HFF-Myc (cell line): ENCODE measurements at regions not wholly inside any gene's neighbourhood (a gene's known extent, or its start where the extent isn't known, plus 50 kb on each side); places are given as distances from the start of the nearest gene placed in this dataset.

Experiments used
- DNase-seq: peaks from one replicate; pipeline ENCODE4 v3.0.0-alpha.2; 2011; ENCODE audit warnings: low read depth; ENCODE audit errors: extremely low read depth
- H3K4me3 ChIP-seq: replicated peaks from 2 replicates; pipeline ENCODE4 v1.5.1; 2011; ENCODE audit warnings: low read depth, mild to moderate bottlenecking, control low read depth, low read length
- CTCF ChIP-seq: IDR thresholded peaks from 2 replicates; pipeline ENCODE4 v1.5.1; 2012; ENCODE audit warnings: mild to moderate bottlenecking, low read depth, low read length, control low read depth; ENCODE audit errors: missing control alignments

- no peak for DNase-seq
- TF ChIP-seq CTCF = no peak
- H3K4me3 ChIP-seq = no peak overlapping the region
Measured at GRCh38 chr11:98955551-98955950, 65.2 kb upstream of the CNTN5 start.

- H3K4me3 ChIP-seq = no peak overlapping the region
- TF ChIP-seq CTCF = no peak
- no peak for DNase-seq
Measured at GRCh38 chr11:98964146-98964545, 56.6 kb upstream of the CNTN5 start.

GRCh38 chr11:98965358-98965757 is 55.4 kb upstream of the CNTN5 start:
- H3K4me3 ChIP-seq = no peak overlapping the region
- TF ChIP-seq CTCF = no peak
- no peak for DNase-seq

GRCh38 chr11:98965775-98966174 is 55.0 kb upstream of the CNTN5 start:
- H3K4me3 ChIP-seq = no peak overlapping the region
- TF ChIP-seq CTCF = no peak
- DNase-seq = no peak

GRCh38 chr11:98967005-98967404 is 53.7 kb upstream of the CNTN5 start:
- DNase-seq = no peak
- no peak for TF ChIP-seq CTCF
- no peak overlapping the region for H3K4me3 ChIP-seq
